Right lung (tissue), 2 donors: ENCODE measurements at regions not wholly inside any gene's neighbourhood (a gene's known extent, or its start where the extent isn't known, plus 50 kb on each side); places are given as distances from the start of the nearest gene placed in this dataset.

Source experiments
- DNase-seq, 2 donors: peaks; one replicate each; pipeline ENCODE4 v3.0.0-alpha.2; 2013

DNA sequence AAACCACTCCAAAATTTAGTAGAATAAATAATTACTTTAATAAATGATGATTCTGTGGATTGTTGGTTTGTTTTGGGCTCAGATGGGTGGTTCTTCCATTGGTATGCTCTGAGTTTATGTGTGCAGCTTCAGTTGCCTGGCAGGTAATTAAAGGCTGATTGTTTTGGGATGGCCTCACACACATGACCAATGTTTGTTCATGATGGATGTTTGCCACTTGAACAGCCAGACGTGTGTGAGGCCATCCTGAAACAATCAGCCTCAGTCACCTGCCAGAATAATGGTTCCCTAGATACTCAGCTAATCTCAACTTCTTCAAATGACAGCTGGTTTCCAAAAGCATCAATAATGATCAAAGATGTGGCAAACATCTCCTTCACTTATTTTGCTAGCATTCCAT is 352.5 kb upstream of the GULP1 start:
- no peak for DNase-seq

DNA sequence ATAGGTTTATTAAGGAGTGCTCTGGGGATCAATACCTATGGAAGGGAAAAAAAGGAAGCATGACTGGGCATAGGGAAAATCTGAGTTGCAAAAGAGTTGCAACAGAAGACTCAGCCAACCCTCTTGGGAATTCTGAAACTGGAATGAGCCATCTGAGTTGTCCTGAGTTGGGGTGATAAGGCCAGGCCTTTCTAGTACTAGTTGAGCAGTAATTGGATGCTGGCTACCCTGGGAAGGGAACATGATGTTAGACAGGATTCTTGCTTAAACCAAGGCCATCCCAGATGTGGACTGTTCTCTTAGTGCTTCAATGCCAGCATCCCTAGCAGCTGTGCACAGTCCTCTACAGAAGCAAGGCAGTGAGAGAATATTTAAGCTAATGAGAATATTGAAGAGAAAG is 348.8 kb upstream of the GULP1 start:
- DNase-seq: no peak

DNA sequence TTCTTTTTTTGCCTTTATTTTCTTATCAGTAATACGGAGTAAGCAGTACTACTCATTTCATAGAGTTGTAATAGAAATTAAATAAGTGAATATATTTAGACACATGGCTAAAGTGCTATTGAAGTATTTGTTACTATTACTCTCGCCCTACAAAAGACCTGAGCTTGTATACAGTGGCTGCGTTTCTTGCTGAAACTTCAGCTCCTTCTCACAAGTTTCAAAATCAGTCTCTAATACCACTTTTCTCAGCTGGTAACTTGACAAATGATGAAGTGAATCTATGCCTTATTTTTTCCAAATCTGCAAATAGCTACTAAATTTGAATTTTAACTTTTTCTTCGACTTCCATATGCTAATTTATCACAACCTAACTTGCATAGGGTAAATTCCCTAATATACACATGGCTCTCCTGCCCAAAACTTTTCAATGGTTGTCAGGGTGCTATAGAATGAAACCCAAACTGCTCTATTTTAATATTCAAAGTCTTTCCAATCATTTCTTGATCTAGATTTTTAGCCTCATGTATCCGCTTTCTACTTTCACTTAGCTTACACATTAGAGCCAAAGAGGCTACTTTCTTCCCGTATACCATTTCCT is 347.8 kb upstream of the GULP1 start:
- no peak for DNase-seq

DNA sequence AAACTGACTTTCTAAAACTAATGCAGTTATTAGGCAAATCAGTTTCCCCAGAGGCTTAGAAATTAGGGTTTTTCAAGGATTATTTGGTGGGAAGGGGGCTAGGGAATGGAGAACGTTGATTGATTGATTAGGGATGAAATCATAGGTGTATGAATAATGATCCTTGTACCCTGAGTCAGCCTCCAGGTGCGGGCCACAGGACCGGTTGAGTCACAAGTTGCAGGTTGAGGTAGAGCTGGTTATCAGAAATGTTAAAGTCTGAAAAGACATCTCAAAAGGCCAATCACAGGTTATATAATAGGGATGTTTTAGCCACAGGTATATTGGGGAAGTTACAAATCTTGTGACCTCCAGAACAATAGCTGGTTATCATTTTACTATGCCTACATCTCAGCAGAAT is 341.8 kb upstream of the GULP1 start:
- no peak for DNase-seq

DNA sequence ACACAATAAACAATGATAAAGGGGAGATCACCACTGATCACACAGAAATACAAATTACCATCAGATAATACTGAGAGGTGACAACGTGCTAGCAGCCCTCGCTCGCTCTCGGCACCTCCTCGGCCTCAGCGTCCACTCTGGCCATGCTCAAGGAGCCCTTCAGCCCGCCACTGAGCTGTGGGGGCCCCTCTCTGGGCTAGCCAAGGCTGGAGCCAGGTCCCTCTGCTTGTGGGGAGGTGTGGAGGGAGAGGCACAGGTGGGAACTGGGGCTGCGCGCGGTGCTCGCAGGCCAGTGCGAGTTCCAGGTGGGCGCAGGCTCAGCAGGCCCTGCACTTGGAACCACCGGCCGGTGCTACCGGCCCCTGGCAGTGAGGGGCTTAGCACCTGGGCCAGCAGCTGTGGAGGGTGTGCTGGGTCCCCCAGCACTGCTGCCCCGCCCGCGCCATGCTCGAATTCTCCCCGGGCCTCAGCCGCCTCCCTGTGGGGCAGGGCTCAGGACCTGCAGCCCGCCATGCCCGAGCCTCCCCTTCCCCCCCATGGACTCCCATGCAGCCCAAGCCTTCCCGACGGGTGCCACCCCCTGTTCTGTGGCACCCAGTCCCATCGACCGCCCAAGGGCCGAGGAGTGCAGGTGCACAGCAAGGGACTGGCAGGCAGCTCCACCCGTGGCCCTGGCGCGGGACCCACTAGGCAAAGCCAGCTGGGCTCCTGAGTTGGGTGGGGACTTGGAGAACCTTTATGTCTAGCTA is 340.0 kb upstream of the GULP1 start:
- DNase-seq: no peak

DNA sequence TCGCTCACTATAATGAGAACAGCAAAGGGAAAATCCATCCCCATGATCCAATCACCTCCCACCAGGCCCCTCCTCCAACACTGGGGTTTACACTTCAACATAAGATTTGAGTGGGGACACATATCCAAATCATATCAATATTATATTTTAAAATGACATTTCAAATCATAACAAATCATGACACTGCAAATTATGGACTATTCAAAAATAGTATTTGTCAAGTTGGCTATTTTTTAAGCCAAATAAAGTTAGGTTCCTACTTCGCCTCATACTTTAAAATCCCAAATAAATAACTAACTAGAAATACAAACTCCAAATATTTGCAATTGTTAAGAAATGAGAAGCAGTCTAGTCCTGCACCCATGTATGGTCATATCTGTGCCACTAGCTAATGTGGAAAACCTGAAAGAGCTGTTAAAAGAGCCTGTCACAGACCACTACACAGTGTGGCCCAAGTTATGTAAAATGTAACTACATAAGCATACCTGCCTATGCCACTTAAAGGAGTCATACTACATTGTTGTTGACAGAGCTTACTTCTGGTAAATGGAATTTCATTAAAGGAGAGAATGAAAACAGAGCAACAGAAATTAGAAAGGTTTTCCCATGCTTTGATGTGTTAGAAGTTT is 334.7 kb upstream of the GULP1 start:
- peak; percentile 10 to 12 for DNase-seq

DNA sequence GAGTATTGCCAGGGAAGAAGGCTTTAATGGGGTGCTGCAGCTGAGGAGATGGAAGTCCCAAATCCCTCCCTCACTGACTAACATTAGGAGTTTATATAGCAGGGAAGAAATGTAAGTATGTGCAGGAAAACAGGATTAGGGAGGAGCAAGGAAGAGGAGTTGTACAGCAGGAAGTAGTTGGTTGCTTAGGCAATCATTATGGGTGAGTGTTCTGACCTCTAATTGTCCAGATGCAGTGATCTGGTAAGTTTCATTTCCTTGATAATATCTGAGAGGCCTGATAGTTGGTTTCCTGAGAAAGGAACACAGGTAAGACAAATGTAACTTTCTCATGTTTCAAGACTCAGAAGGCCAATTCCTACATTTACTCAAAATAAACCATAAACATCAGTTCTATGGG is 331.9 kb upstream of the GULP1 start:
- DNase-seq: no peak

DNA sequence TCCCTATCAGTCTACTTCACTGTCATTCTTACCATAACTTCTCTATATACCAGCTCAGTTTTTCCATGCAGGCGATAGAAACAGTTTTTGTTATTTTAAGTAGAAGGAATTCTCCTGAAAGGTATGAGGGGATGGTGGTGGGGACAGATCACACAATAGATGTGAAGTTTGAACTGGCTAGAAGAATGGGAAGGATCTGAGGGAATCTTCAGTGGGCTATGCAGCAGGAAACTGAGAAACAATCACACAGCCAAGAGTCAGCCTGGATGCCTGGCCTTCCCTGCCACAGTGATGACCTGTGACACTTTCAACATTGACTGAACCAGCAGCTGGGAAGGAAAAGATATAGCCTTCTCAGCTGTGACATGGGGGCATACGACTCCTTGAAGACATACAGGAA is 329.1 kb upstream of the GULP1 start:
- no peak for DNase-seq

DNA sequence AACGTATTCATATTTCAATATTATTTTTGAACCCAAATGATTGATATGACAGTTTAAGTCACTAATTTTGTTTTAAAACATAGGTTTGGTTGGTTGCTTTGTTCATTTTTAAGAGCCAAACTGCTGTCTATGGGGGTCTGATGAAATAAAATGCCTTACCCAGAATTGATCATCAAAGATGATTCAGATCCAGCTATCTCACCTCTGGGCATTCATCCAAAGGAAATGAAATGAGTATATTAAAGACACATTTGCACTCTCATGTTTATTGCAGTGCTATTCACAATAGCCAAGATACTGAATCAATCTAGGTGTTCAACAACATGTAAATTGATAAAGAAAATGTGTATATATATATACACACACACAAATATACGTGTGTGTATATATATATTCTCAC is 326.9 kb upstream of the GULP1 start:
- no peak for DNase-seq

DNA sequence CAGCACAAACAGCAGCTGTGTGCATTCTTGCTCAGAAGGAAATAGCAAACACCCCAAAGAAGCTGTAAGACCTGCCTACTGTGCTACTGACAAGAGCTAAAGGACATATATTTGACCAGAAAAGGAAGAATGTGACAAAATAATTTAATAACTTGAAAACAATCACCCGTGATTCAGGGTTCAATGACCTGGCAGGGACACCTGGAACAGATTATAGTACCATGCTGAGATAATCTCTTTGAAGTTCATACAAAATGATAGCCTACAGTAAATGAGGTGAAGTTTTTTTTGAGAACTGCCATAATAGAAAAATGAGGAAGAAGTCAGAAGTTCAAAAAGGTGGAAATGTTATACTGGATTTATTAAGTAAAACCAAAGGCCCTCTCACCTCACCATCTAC is 324.8 kb upstream of the GULP1 start:
- DNase-seq: no peak

DNA sequence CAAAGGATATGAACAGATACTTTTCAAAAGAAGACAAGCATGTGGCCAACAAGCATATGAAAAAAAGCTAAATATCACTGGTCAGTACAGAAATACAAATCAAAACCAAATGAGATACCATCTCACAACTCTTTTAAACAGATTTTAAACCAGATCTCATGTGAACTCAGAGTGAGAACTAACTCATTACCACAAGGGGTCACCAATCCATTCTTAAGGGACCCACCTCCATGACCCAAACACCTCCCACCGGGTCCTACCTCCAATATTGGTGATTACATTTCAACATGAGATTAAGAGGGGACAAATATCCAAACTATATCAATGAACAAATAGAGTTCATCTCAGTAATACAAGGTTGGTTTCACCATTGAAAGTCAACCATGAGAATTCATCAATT is 319.8 kb upstream of the GULP1 start:
- DNase-seq: no peak

DNA sequence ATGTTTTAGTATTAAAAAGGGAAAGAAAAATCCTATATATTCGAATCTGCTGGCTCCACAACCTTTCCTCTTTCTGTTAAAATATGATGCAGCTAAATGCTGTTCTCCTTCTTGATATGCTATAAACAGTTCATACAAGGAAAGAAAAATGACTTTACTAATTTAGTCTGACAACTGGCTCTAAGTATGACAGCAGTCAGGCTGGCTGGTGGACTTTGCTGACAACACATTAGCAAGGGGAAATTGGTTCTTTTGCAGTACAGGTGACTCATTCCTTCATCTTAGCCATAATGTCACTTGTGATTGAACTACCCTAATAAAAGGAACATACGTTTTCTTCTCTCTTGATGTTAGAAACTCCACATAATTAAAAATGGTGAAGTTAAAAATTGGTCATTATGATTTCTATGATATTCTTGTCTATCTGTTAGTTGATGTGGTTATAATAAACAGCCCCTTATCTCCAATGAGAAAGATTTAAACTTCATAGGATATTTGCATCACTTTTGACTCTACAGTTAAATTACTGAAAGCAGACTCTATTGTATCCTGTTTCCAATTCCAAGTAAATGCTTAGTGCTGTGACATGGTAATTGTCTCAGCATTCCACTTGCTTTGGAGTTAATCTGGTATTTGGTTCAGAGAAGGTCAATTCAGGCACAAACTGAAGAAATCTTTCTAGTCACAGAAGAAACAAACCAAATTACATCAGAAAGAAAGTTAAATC is 315.3 kb upstream of the GULP1 start:
- no peak for DNase-seq

DNA sequence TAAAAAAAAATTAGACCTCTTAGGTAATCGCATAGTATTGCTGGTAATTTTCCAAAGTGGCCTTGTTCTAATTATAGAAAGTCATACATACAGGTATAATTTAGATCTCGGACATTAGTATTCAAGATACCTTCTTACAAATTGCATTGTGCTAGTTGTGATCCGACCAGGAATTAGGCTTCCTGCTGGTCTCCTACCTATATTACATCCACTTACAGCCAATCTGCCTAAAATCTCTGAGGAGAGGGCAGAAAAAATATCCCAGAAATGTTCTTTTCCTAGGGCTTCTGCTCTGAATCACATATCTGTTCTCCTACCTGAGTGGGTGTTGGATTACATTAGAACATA is 314.7 kb upstream of the GULP1 start:
- DNase-seq: no peak

DNA sequence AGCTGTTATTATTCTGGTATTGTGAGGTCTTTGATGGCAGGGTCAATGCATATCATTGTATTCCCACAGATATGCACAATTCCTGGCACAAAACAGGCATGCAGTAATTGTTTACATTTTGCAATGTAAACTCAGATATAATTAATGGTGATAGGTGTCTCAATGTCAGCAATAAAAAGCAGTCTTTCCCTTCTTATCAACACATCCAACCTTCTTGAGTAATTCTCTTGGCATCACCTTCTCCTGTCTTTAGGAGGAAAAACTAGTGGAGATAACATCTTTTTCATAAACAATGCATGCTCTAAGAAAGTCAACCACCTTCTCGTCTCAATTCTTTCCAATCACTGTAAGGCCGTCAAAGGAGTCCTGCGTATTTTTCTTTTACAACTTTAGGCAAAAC is 313.3 kb upstream of the GULP1 start:
- no peak for DNase-seq

DNA sequence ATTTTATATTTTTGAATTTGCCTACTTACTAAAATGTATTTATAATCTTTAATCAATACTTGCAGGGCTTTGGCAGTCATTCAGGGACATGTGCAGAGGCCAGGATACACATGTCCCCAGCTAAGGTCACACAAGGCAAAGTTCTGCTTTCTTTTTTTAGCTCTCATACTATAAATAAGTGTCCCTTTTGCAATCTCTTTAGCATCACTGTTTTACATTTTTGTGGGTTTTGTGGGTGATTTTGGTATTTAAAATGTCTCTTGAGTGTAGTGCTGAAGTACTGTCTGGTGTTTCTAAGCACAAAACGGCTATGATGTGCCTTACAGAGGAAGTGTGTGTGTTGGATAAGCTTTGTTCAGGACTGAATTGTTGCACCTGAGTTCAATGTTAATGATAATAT is 309.0 kb upstream of the GULP1 start:
- DNase-seq: no peak

DNA sequence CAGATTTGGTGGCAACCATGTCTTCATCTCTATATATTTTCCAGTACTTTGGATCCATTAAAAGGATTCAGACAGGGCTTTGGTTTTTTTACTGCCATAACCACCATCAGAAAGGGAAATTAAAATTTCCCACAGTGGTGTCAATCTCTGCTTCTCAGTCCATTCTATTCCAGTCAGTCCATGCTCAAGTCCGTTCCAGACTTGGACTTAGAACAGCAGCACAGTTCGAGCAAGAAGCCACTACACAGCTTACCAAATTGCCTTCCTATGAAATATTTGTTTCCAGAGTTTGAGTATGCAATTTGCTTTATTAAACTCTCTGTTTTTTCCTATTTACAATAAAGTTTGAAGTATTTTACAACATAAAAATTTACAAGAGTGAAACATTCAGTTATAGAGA is 306.5 kb upstream of the GULP1 start:
- no peak for DNase-seq

DNA sequence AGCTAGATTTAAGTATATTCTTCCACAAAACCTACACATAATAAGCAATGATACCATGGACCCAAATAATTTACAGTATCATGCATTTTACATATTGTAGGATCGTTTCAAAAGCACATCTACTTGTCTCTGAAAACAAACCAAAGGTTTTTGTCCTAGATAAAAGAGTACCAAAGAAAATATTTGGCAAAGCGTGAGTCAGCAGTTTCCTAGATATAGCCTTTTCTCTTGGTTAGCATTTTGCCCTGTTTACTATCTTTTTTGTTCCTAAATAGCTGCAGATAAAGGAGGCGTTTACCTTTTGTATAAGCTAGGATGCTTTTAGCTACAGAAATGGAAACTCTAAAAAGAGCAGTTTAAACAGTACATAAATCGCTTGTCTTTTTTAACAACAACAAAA is 305.8 kb upstream of the GULP1 start:
- no peak for DNase-seq

DNA sequence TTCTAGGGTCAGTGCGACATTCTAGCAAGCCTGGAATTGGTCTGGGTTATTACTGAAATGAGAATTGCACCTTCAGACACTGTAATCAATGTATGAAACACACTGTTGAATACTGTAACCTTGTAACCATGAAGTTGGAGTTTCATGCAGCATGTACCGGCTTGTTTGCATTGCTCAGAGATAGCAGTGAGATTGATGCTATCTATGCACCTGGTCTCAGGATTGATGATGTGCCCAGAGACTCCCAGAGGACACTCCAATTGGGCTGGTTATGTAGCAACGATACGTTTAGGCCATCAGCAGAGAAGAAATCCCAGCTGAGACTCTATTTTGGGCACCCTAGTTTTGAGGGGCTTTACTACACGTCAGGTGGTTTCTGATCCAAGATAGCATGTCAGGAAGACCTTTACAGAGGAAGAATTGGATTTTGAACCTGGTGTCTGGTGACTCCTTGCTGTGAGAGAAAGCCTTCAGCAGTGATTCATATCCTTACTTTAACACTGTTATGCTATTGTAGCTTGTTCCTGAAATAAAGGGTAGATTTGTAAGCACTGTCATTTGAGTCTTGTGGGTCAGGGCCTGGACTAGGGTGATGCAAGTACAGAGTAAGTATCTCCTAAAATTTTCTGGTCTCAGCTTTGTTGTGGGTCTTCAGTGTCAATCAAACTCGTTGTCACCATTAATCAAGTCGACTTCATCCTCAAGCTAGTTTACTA is 305.1 kb upstream of the GULP1 start:
- no peak for DNase-seq

DNA sequence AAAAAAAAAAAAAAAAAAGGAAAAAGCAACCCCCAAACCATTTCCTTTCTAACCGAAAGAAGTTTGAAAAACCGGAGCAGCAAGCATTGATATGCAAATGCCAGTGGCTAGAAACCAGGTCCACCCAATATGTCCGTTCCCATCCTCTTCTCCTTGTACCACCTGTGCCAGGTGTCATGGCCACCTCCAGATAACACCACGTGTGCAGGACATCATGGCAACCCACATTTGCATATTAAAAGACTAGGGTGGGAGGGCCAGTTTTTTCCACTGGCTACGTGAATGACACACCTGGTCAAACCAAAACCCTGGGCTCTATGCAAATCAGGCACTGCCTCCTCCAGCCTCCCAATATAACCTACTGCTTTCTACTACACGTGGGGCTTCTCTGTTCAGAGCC is 303.3 kb upstream of the GULP1 start:
- DNase-seq: no peak

DNA sequence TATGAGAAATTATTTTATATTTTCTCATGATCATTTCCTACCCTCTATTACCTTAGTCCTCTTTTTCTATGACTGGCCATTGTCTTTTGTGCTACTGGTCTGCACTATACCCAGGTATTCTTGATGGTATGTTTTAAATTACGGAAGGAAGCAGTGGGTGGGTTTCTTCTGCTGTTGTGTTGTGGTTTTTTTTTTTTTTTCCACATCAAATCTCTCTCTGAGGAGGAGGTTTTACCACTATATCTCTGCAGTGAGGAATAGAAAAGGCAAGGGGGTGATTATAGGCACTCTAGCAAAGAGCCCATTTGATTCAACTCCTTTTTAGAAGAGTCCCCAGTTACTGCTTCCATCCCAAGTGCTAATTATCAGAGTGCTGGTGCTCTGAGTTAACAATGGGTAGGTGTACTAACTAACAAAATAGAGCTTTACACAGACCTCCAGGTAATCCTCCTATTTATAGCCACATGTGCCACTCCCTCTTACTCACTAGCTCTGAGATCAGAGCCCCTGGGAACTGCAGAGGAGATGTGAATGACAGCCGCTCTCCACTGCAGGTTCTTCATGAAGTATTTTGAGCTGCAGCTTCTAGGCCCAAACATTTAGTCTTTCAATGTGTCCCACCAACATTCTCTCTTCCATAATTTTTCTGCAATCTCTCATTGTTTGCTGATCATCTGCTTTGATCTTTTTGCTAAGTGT is 301.6 kb upstream of the GULP1 start:
- no peak for DNase-seq

DNA sequence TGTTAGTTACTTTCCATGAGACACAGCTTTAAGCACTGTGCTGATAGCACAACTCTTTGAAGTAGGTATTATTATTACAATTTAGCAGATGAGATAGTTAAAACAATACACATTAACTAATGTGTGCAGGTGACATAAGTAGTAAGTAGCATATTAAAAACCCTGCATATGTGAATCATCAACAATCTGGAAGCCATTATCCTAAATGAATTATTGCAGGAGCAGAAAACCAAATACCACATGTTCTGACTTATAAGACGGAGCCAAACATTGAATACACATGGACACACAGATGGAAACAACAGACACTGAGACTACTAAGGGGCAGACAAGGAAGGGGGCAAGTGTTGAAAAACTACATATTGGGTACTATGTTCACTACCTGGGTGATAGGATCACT is 300.3 kb upstream of the GULP1 start:
- DNase-seq: no peak
